HG02610 (cell line): ENCODE measurements at regions not wholly inside any gene's neighbourhood (a gene's known extent, or its start where the extent isn't known, plus 50 kb on each side); places are given as distances from the start of the nearest gene placed in this dataset.
"Not testable (repeated sequence)": the region's sequence is repeated elsewhere in the genome, so short reads cannot be mapped to it uniquely, and the experiment has no call there.

Source experiments
- ATAC-seq: cut with Tn5 transposase; IDR thresholded peaks from one replicate; pipeline ENCODE4 v1.9.1; 2021; ENCODE audit warnings: mild to moderate bottlenecking, moderate library complexity; ENCODE audit not compliant: unreplicated experiment

GRCh38 chr5:142542078-142542477 lies 143.8 kb downstream of the FGF1 start:
- ATAC-seq: no peak

GRCh38 chr5:142540922-142541422 lies 144.9 kb downstream of the FGF1 start:
- ATAC-seq: no peak

- ATAC-seq: no peak
These were observed 146.6 kb downstream of the FGF1 start for GRCh38 chr5:142539154-142539740.

GRCh38 chr5:142537938-142538337 lies 148.0 kb downstream of the FGF1 start:
- ATAC-seq: no peak

GRCh38 chr5:142532781-142533176 lies 153.1 kb downstream of the FGF1 start:
- ATAC-seq: no peak

- no peak for ATAC-seq
These were observed 153.7 kb downstream of the FGF1 start for GRCh38 chr5:142531977-142532780.

GRCh38 chr5:142530904-142531303 lies 155.0 kb downstream of the FGF1 start:
- ATAC-seq: no peak

- no peak for ATAC-seq
These were observed 156.1 kb downstream of the FGF1 start for GRCh38 chr5:142529626-142530278.

- no peak for ATAC-seq
These were observed 158.1 kb downstream of the FGF1 start for GRCh38 chr5:142527664-142528295.

- ATAC-seq: no peak
These were observed 158.7 kb downstream of the FGF1 start for GRCh38 chr5:142527234-142527633.

GRCh38 chr5:142522983-142523382 lies 162.9 kb downstream of the FGF1 start:
- ATAC-seq: no peak

GRCh38 chr5:142521706-142522105 lies 164.2 kb downstream of the FGF1 start:
- no peak for ATAC-seq

GRCh38 chr5:142520885-142521284 lies 165.0 kb downstream of the FGF1 start:
- ATAC-seq: no peak

GRCh38 chr5:142519913-142520312 lies 166.0 kb downstream of the FGF1 start:
- not testable (repeated sequence) for ATAC-seq

GRCh38 chr5:142517840-142518239 lies 168.1 kb downstream of the FGF1 start:
- no peak for ATAC-seq

GRCh38 chr5:142516732-142517131 lies 169.2 kb downstream of the FGF1 start:
- no peak for ATAC-seq

GRCh38 chr5:142515036-142515435 lies 170.9 kb downstream of the FGF1 start:
- ATAC-seq: no peak

- ATAC-seq: no peak
These were observed 171.7 kb downstream of the FGF1 start for GRCh38 chr5:142514196-142514595.

- ATAC-seq: no peak
These were observed 173.5 kb downstream of the FGF1 start for GRCh38 chr5:142512043-142513042.

- ATAC-seq: no peak
These were observed 174.5 kb downstream of the FGF1 start for GRCh38 chr5:142511358-142511757.
